ENCODE measurements at regions not wholly inside any gene's neighbourhood (a gene's known extent, or its start where the extent isn't known, plus 50 kb on each side); places are given as distances from the start of the nearest gene placed in this dataset.

- H3K9me3 ChIP-seq (replicated peaks in 1 of 3) = peaks cover 0 to 8% (median 0%) of the 10 kb centered on the region in 3 donors
- DNase-seq = peak in 3 of 7 donors; percentile 6 to 75 (median 23)
- no peak for TF ChIP-seq CTCF (IDR thresholded peaks at IDR 0.05)
- TF ChIP-seq POLR2A (IDR thresholded peaks at IDR 0.05) = no peak
- H3K4me1 ChIP-seq (replicated peaks in 1 of 2) = no peaks in the 10 kb centered on the region
- no peak overlapping the region for H3K4me3 ChIP-seq
- H3K27me3 ChIP-seq = no peaks in the 10 kb centered on the region
- 73 to 82% (median 76%) methylated on average over 13 of the region's 13 CpGs for WGBS, 4 donors
- peak overlapping the region in 1 of 5 donors; percentile 9 for H3K27ac ChIP-seq
- no peaks in the 10 kb centered on the region for H3K36me3 ChIP-seq (replicated peaks in 1 of 2)
- intact Hi-C loops (cut with DNase I) = no loop called here
These were observed 376.5 kb downstream of the NXPE2 start for GRCh38 chr11:115054570-115055538.

GRCh38 chr11:115056514-115056913 is 378.2 kb downstream of the NXPE2 start:
- no peak for TF ChIP-seq CTCF (IDR thresholded peaks at IDR 0.05)
- no peak for TF ChIP-seq POLR2A (IDR thresholded peaks at IDR 0.05)
- no peak for DNase-seq
- H3K4me1 ChIP-seq (replicated peaks in 1 of 2) = no peaks in the 10 kb centered on the region

GRCh38 chr11:115060840-115061239 is 382.5 kb downstream of the NXPE2 start:
- intact Hi-C loops (cut with DNase I) = no loop called here
- WGBS, 4 donors = 48 to 59% (median 58%) methylated on average over 4 of the region's 4 CpGs

More at GRCh38 chr11:115056514-115056913, 378.2 kb downstream of the NXPE2 start:
- Histone ChIP-seq H3K27me3 (no peaks in the 10 kb centered on the region), H3K4me3 (no peak overlapping the region), H3K9me3 (replicated peaks in 1 of 3) (peaks cover 0 to 8% (median 0%) of the 10 kb centered on the region in 3 donors), H3K36me3 (replicated peaks in 1 of 2) (no peaks in the 10 kb centered on the region), H3K27ac (no peak overlapping the region)
- intact Hi-C loops (cut with DNase I) = no loop called here

More at GRCh38 chr11:115060840-115061239, 382.5 kb downstream of the NXPE2 start:
- H3K4me3 ChIP-seq = no peak overlapping the region
- DNase-seq = no peak
- TF ChIP-seq POLR2A (IDR thresholded peaks at IDR 0.05) (no peak), CTCF (IDR thresholded peaks at IDR 0.05) (no peak)
- H3K27ac ChIP-seq = no peak overlapping the region
- H3K36me3 ChIP-seq (replicated peaks in 1 of 2) = no peaks in the 10 kb centered on the region
- no peaks in the 10 kb centered on the region for H3K27me3 ChIP-seq
- H3K4me1 ChIP-seq (replicated peaks in 1 of 2) = no peaks in the 10 kb centered on the region
- H3K9me3 ChIP-seq (replicated peaks in 1 of 3) = peaks cover 0 to 8% (median 0%) of the 10 kb centered on the region in 3 donors

Data from adrenal gland (tissue), 9 donors.